ENCODE measurements at regions not wholly inside any gene's neighbourhood (a gene's known extent, or its start where the extent isn't known, plus 50 kb on each side); places are given as distances from the start of the nearest gene placed in this dataset.
"Not testable (repeated sequence)": the region's sequence is repeated elsewhere in the genome, so short reads cannot be mapped to it uniquely, and the experiment has no call there.

GRCh38 chr7:51607447-51607846 lies 290.8 kb upstream of the COBL start:
- Mint-ChIP-seq H3K27me3 (no peaks in the 10 kb centered on the region), H3K36me3 (ENCODE audit: insufficient read depth) (no peaks in the 10 kb centered on the region), H3K4me1 (ENCODE audit: low read depth) (no peaks in the 10 kb centered on the region), H3K9me3 (ENCODE audit: low read depth) (no peaks in the 10 kb centered on the region), H3K4me3 (ENCODE audit: low read depth) (no peak overlapping the region), H3K27ac (no peak overlapping the region)
- DNase-seq (ENCODE audit: low spot score, unreplicated experiment) = no peak
- TF ChIP-seq CTCF (IDR thresholded peaks at IDR 0.05; ENCODE audit: unreplicated experiment) = no peak

- Mint-ChIP-seq H3K4me3 (ENCODE audit: low read depth) (no peak overlapping the region), H3K27ac (no peak overlapping the region), H3K27me3 (no peaks in the 10 kb centered on the region), H3K36me3 (ENCODE audit: insufficient read depth) (no peaks in the 10 kb centered on the region), H3K9me3 (ENCODE audit: low read depth) (no peaks in the 10 kb centered on the region), H3K4me1 (ENCODE audit: low read depth) (no peaks in the 10 kb centered on the region)
- no peak for DNase-seq (ENCODE audit: low spot score, unreplicated experiment)
- no peak for TF ChIP-seq CTCF (IDR thresholded peaks at IDR 0.05; ENCODE audit: unreplicated experiment)
Measured at GRCh38 chr7:51606601-51607154, 290.1 kb upstream of the COBL start.

- no peaks in the 10 kb centered on the region for H3K27me3 Mint-ChIP-seq
- H3K4me1 Mint-ChIP-seq (ENCODE audit: low read depth) = no peaks in the 10 kb centered on the region
- no peak overlapping the region for H3K4me3 Mint-ChIP-seq (ENCODE audit: low read depth)
- peaks cover 12% of the 10 kb centered on the region for H3K9me3 Mint-ChIP-seq (ENCODE audit: low read depth)
- no peak for TF ChIP-seq CTCF (IDR thresholded peaks at IDR 0.05; ENCODE audit: unreplicated experiment)
- no peak for DNase-seq (ENCODE audit: low spot score, unreplicated experiment)
- H3K36me3 Mint-ChIP-seq (ENCODE audit: insufficient read depth) = no peaks in the 10 kb centered on the region
- no peak overlapping the region for H3K27ac Mint-ChIP-seq
Measured at GRCh38 chr7:51602376-51602775, 285.8 kb upstream of the COBL start.

- Mint-ChIP-seq H3K9me3 (ENCODE audit: low read depth) (peaks cover 12% of the 10 kb centered on the region), H3K4me3 (ENCODE audit: low read depth) (no peak overlapping the region), H3K4me1 (ENCODE audit: low read depth) (no peaks in the 10 kb centered on the region), H3K27me3 (no peaks in the 10 kb centered on the region), H3K27ac (no peak overlapping the region), H3K36me3 (ENCODE audit: insufficient read depth) (no peaks in the 10 kb centered on the region)
- no peak for DNase-seq (ENCODE audit: low spot score, unreplicated experiment)
- TF ChIP-seq CTCF (IDR thresholded peaks at IDR 0.05; ENCODE audit: unreplicated experiment) = no peak
Measured at GRCh38 chr7:51601461-51601860, 284.9 kb upstream of the COBL start.

GRCh38 chr7:51599935-51600334 lies 283.3 kb upstream of the COBL start:
- H3K27me3 Mint-ChIP-seq; H3K4me3 Mint-ChIP-seq (ENCODE audit: low read depth): not testable (repeated sequence)
- peaks cover 12% of the 10 kb centered on the region for H3K9me3 Mint-ChIP-seq (ENCODE audit: low read depth)

GRCh38 chr7:51593628-51594027 lies 277.0 kb upstream of the COBL start:
- H3K4me3 Mint-ChIP-seq (ENCODE audit: low read depth) = no peak overlapping the region
- H3K4me1 Mint-ChIP-seq (ENCODE audit: low read depth) = peaks cover 3% of the 10 kb centered on the region
- no peak overlapping the region for H3K27ac Mint-ChIP-seq
- H3K27me3 Mint-ChIP-seq = peaks cover 3% of the 10 kb centered on the region
- no peaks in the 10 kb centered on the region for H3K36me3 Mint-ChIP-seq (ENCODE audit: insufficient read depth)
- TF ChIP-seq CTCF (IDR thresholded peaks at IDR 0.05; ENCODE audit: unreplicated experiment) = no peak
- no peak for DNase-seq (ENCODE audit: low spot score, unreplicated experiment)
- peaks cover 1% of the 10 kb centered on the region for H3K9me3 Mint-ChIP-seq (ENCODE audit: low read depth)

More at GRCh38 chr7:51599935-51600334, 283.3 kb upstream of the COBL start:
- not testable (repeated sequence) for H3K27ac Mint-ChIP-seq; DNase-seq (ENCODE audit: low spot score, unreplicated experiment); H3K4me1 Mint-ChIP-seq (ENCODE audit: low read depth); H3K36me3 Mint-ChIP-seq (ENCODE audit: insufficient read depth)

Measured in progenitor cell of endocrine pancreas (in vitro differentiated cells).